PC-3 (cell line): ENCODE measurements at regions not wholly inside any gene's neighbourhood (a gene's known extent, or its start where the extent isn't known, plus 50 kb on each side); places are given as distances from the start of the nearest gene placed in this dataset.

Experiments
- EZH2 ChIP-seq: fragments of 300-600 bp; sonication (generic); IDR thresholded peaks from one replicate; pipeline ENCODE4 v1.6.1; 2017; ENCODE audit warnings: antibody characterized with exemption, mild to moderate bottlenecking, low read length; ENCODE audit not compliant: unreplicated experiment
- EZH2phosphoT487 ChIP-seq: fragments of 300-600 bp; sonication (generic); IDR thresholded peaks from 2 replicates; pipeline ENCODE4 v1.6.1; 2018; ENCODE audit warnings: mild to moderate bottlenecking, antibody characterized with exemption, low read length, borderline replicate concordance
- TF ChIP-seq, protein P1 (sequence below): fragments of 300-600 bp; sonication (generic); conservative IDR thresholded peaks from 2 replicates; pipeline ENCODE4 v1.5.1; 2017; ENCODE audit warnings: antibody characterized with exemption, low read depth, mild to moderate bottlenecking, low read length

DNA sequence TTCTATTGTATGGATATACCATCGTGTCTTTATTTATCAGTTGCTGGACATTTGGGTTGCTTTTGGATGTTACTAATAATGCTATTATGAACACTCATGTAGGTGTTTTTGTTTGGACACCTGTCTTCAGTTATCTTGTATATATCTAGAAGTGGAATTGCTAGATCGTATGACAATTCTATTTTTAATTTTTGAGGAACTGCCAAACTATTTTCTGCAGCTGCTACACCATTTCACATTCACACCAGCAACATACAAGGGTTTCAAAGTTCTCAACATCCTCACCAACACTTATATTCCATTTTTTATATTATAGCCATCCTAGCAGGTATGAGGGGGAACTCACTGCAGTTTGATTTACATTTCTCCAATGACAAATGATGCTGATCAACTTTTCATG lies 324.6 kb downstream of the CAAP1 start:
- TF ChIP-seq, protein P1, sequence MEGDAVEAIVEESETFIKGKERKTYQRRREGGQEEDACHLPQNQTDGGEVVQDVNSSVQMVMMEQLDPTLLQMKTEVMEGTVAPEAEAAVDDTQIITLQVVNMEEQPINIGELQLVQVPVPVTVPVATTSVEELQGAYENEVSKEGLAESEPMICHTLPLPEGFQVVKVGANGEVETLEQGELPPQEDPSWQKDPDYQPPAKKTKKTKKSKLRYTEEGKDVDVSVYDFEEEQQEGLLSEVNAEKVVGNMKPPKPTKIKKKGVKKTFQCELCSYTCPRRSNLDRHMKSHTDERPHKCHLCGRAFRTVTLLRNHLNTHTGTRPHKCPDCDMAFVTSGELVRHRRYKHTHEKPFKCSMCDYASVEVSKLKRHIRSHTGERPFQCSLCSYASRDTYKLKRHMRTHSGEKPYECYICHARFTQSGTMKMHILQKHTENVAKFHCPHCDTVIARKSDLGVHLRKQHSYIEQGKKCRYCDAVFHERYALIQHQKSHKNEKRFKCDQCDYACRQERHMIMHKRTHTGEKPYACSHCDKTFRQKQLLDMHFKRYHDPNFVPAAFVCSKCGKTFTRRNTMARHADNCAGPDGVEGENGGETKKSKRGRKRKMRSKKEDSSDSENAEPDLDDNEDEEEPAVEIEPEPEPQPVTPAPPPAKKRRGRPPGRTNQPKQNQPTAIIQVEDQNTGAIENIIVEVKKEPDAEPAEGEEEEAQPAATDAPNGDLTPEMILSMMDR, result no peak
- TF ChIP-seq EZH2, result no peak
- TF ChIP-seq EZH2phosphoT487, result no peak
